ENCODE measurements at regions not wholly inside any gene's neighbourhood (a gene's known extent, or its start where the extent isn't known, plus 50 kb on each side); places are given as distances from the start of the nearest gene placed in this dataset.

DNA sequence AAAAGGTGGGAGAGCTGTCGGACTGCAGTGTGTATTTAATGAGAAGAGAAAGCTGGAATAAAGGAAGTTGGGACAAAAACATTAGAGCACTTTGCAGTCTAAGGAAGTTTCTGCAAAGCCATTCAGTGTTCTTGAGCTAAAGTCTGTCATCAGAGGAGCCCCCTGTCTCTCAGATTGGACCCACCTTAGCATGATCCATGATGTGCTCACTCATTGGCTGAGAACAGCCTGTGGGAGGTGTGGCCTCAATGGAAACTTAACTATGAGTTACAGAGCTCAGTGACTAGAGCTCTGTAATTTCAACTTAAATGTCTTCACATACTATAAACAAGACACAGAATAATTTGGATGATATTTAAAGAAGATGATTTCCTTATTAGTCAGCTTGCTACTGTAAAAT is 437.0 kb downstream of the BTBD3 start:
- Histone ChIP-seq H3K27me3 (ENCODE audit: control insufficient read depth, insufficient read depth, low read length) (no peaks in the 10 kb centered on the region), H3K36me3 (ENCODE audit: control insufficient read depth, insufficient read depth, low read length) (no peaks in the 10 kb centered on the region), H3K4me3 (ENCODE audit: low read depth, low read length) (no peak overlapping the region)
- DNase-seq (ENCODE audit: low read depth) = no peak
- no peak for TF ChIP-seq CTCF (IDR thresholded peaks at IDR 0.05; ENCODE audit: insufficient read depth, low read length, poor library complexity, severe bottlenecking)

DNA sequence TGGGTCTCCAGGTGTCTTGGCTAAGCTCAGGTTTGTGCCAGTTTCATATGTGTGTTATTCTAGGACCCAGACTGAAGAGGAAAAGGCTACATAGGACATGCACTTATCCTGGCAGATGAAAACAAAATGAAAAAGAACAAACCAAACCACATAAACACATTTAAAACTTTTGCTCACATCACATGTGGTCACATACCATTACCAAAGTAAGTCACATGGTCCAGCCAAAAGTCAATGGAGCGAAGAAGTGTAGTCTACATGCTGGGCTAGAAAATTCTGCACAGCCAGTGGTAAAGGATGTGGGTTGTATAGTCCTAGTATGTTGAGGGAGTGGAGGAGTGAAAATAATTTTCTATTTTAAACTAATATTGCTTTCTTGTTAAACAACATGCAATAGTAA is 437.5 kb downstream of the BTBD3 start:
- Histone ChIP-seq H3K4me3 (ENCODE audit: low read depth, low read length) (no peak overlapping the region), H3K36me3 (ENCODE audit: control insufficient read depth, insufficient read depth, low read length) (no peaks in the 10 kb centered on the region), H3K27me3 (ENCODE audit: control insufficient read depth, insufficient read depth, low read length) (no peaks in the 10 kb centered on the region)
- DNase-seq (ENCODE audit: low read depth) = no peak
- no peak for TF ChIP-seq CTCF (IDR thresholded peaks at IDR 0.05; ENCODE audit: insufficient read depth, low read length, poor library complexity, severe bottlenecking)

- no peaks in the 10 kb centered on the region for H3K27me3 ChIP-seq (ENCODE audit: control insufficient read depth, insufficient read depth, low read length)
- no peak overlapping the region for H3K4me3 ChIP-seq (ENCODE audit: low read depth, low read length)
- H3K36me3 ChIP-seq (ENCODE audit: control insufficient read depth, insufficient read depth, low read length) = no peaks in the 10 kb centered on the region
- TF ChIP-seq CTCF (IDR thresholded peaks at IDR 0.05; ENCODE audit: insufficient read depth, low read length, poor library complexity, severe bottlenecking) = peak; percentile 14
- DNase-seq (ENCODE audit: low read depth) = no peak
Measured at GRCh38 chr20:12358006-12358654, 440.4 kb downstream of the BTBD3 start.

- no peaks in the 10 kb centered on the region for H3K27me3 ChIP-seq (ENCODE audit: control insufficient read depth, insufficient read depth, low read length)
- TF ChIP-seq CTCF (IDR thresholded peaks at IDR 0.05; ENCODE audit: insufficient read depth, low read length, poor library complexity, severe bottlenecking) = no peak
- no peak overlapping the region for H3K4me3 ChIP-seq (ENCODE audit: low read depth, low read length)
- H3K36me3 ChIP-seq (ENCODE audit: control insufficient read depth, insufficient read depth, low read length) = no peaks in the 10 kb centered on the region
- no peak for DNase-seq (ENCODE audit: low read depth)
Measured at GRCh38 chr20:12358655-12359009, 440.9 kb downstream of the BTBD3 start.

DNA sequence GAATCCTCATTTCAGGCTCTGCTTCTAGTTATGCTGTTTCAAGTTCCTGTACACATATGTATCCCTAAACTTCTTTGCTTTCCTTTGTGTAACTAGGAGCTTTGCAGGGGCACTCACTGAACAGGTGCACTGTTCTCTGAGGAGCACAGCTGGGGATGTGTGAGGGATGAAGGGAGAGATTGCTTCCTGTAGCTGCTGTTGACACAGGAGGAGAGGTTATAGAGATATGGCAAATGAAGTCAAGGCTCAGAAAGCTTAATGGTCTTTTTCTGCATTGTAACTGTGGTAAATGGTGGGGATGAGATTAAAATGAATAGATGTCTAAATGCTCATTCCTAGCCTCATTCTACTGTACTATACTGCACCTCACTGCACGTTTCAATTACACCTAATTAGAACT is 454.3 kb downstream of the BTBD3 start:
- no peaks in the 10 kb centered on the region for H3K36me3 ChIP-seq (ENCODE audit: control insufficient read depth, insufficient read depth, low read length)
- H3K4me3 ChIP-seq (ENCODE audit: low read depth, low read length) = no peak overlapping the region
- no peaks in the 10 kb centered on the region for H3K27me3 ChIP-seq (ENCODE audit: control insufficient read depth, insufficient read depth, low read length)
- no peak for TF ChIP-seq CTCF (IDR thresholded peaks at IDR 0.05; ENCODE audit: insufficient read depth, low read length, poor library complexity, severe bottlenecking)
- no peak for DNase-seq (ENCODE audit: low read depth)

GRCh38 chr20:12372557-12372956 is 454.9 kb downstream of the BTBD3 start:
- H3K4me3 ChIP-seq (ENCODE audit: low read depth, low read length) = no peak overlapping the region
- DNase-seq (ENCODE audit: low read depth) = no peak
- no peak for TF ChIP-seq CTCF (IDR thresholded peaks at IDR 0.05; ENCODE audit: insufficient read depth, low read length, poor library complexity, severe bottlenecking)
- no peaks in the 10 kb centered on the region for H3K36me3 ChIP-seq (ENCODE audit: control insufficient read depth, insufficient read depth, low read length)
- H3K27me3 ChIP-seq (ENCODE audit: control insufficient read depth, insufficient read depth, low read length) = no peaks in the 10 kb centered on the region
